HG02588 (cell line): ENCODE measurements at regions not wholly inside any gene's neighbourhood (a gene's known extent, or its start where the extent isn't known, plus 50 kb on each side); places are given as distances from the start of the nearest gene placed in this dataset.
"Not testable (repeated sequence)": the region's sequence is repeated elsewhere in the genome, so short reads cannot be mapped to it uniquely, and the experiment has no call there.

Experiments used
- ATAC-seq: cut with Tn5 transposase; IDR thresholded peaks from one replicate; pipeline ENCODE4 v1.9.1; 2021; ENCODE audit warnings: mild to moderate bottlenecking, moderate library complexity; ENCODE audit not compliant: unreplicated experiment

DNA sequence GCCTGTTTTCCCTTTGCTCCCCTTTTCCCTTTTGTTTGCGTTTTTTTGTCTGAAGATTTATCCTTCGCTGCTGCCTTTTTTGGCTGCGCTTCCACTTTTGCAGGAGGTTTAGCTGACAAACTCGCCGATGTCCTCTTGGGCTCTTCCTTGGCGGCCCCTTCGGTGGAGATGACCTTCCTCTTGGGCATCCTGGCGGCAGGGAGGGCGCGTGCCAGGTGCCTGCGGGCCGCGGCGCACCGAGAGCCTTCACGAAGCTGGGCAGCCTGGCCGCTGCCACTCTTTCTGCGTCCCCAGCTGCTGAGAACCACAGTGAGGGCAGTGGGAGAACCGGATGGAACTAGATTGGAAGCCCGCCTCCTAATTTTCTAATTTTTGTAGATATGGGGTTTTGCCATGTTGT is 197.1 kb upstream of the C2CD4B start:
- no peak for ATAC-seq

DNA sequence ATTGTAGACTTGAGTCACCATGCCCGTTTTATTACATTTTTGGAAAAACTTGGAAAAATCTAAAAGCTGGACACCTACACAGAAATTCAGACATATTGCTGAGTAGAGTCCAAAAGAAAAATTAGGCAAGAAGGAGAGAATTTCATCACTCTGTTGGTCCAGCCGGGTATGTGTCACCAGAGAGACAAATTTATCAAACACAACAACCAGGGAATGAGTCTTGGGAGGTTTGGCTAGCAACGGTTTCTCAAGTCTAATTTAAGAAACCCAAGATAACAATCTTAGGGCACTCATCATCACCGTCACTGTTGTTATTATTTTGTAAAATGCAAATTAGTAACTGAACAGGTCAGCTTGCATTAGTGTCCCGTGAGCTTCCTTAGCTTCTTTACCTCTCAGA is 197.5 kb upstream of the C2CD4B start:
- no peak for ATAC-seq

DNA sequence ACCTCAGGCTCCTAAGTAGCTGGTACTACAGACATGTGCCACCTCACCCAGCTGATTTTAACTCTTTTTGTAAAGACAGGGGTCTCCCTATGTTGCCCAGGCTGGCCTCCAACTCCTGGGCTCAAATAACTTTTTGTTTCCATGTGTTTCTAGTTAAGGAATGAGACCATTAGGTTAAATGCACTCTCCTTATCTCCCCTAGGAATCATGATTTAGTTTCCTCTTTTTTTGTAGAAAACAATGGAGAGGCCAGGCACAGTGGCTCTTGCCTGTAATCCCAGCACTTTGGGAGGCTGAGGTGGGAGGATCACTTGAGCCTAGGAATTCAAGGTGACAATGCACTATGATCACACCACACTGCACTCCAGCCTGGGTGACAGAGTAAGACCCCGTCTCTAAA is 198.8 kb upstream of the C2CD4B start:
- ATAC-seq = no peak

DNA sequence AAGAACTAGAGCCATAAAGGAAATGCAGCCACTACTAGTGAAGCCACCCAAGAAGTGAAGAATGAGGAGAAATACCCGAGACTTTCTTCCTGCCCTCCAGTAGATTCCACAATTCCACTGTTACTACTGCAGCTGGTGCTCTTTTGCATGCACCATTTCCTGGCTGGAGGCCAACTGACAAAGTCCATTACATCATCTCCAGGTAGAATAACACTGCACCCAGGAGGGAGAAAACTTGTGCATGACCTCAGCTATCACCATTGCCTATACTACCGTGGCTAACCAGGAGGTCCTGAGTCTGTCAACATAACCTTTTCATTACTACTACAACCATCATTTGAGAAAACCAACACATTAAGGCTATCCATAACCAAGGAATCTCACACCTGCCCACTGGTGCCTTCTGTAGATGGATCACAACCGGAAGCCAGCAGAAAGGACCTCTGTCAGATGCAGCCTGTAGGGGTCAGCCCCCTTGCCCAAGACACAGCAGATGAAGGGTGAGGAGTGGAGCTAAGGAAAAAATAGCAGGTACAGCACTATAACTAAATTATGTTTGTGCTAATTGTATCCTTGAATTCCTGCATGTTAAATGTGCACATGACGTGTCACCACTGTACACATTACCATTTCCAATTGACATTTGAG is 200.8 kb upstream of the C2CD4B start:
- no peak for ATAC-seq

DNA sequence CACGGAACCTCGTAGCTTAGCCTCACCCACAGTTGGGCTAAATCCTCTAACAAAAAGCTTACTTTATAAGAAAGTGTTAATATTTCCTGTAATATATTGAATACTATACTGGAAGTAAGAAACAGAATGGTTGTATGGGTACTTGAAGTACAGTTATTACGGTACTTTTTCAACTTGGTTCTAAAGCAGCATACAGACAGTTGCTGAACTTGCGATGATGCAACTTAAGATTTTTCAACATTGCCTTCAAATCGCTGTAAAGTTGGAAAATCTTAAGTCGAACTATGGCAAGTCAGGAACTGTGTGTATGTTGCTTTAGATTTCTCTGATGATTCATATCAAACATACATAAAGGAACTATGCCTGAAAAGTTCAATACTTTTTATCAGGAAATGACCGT is 204.4 kb upstream of the C2CD4B start:
- ATAC-seq = no peak

DNA sequence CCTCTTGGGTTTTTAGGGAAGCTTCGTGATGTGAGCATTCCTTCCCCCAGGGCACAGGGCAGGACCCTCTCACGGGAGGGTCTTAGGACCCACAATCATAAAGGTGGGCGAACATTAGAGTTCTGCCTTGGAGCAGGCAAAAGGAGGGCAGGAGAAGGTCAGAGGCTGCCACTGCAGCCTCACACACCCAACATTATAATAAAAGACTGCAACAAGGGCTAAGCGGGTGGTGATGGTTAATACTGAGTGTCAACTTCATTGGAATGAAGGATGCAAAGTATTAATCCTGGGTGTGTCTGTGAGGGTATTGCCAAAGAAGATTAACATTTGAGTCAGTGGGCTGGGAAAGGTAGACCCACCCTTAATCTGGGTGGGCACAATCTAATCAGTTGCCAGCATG is 206.6 kb upstream of the C2CD4B start:
- ATAC-seq = not testable (repeated sequence)

DNA sequence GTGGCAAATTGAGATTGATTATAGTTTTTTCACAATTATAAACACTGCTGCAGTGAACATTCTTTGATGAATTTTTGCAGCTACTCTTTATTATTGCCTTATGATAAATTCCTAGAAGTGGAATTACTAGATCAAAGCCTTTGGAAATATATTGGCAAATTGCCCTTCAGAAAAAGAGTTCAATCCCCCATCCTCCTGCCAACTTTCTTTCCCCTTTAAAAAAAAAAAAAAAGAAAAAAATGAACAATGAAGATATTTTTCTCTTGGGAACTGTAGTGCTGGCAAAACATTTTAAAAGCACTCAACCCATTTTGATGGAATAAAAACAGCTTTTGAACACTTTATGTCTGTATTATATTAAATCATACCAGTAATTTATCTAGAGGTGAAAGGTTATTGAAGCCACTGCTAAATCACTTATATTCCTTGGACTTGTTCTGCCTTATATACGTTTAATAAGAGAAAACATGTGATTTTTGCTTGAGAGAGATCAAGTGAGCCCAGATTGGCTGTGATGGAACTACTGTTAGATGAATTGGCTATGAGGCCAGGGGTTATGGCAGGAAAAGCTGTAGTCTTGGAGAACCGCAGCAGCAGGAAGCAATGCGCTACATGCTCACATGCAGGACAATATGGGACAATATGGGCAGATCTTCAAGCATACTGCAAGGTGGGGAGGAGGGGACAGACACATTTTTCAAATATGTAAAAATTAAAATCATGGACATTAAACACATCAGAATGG is 212.8 kb upstream of the C2CD4B start:
- ATAC-seq = no peak

DNA sequence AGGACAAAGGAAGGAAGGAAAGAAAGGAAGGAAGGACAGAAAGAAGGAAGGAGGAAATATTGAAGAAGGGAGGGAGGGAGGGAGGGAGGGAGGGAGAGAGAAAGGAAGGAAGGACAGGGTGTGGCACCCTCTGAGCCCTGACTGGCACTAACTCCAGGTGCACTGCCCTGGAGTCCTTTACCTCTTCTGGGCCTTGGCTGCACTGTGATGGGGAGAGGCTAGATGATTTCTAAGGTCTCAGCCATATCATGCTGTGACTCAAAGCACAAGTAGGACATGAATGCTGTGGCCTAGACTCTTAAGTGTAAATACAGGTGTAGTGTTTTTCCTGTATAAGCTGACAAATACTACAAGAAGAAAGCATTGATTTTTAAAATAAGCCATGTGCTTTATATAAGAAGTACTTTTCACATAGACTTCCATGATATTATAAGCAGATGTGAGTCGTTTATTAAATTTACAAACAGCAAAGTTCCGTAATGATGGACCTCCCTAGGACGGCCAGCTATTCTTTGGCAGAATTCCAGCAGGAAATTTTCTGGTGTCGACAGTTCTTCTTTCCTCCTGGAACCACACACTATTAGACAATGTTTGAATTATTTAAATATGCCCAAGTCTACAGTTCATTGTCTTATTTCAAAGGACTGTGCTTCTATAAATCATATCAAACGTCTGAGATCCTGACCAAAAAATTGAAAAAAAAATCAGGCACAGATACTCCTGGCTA is 213.8 kb upstream of the C2CD4B start:
- no peak for ATAC-seq

DNA sequence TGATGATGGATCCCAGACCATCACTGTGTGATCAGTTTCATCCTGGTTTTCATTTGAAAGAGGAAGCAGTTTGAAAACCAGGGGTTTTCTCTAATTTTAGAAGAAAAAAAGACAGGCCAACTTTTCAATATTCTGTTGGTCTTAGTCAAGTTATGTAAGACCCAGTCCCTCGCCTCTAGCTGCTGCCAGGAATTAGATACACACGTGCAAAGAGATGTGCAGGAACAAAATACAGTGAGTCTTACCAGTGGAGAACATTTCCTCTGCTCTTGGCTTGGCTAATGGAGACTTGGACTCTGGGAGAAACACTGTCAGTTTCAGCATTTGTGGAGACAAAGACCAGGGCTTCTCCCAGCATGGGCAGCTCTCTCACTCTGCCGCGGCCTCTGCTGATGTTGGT is 214.9 kb upstream of the C2CD4B start:
- no peak for ATAC-seq

DNA sequence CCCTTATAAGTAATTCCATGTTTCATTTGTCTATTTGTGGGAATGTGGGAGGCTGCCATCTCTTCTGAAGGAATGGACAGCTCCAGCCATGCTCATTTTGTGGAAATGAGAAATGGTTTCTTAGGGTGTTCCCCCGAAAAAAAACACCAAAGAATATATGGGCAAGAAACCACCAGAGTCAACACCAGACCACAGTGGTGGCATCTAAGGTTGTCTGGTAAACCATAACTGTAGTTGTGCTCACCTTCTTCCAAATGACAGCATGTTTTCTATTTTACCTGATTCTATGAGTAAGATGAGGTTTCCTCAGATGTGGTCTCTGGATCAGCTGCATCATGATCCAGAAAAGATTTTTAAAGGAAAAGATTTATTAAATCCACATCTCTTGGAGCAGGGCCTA is 217.0 kb upstream of the C2CD4B start:
- no peak for ATAC-seq

DNA sequence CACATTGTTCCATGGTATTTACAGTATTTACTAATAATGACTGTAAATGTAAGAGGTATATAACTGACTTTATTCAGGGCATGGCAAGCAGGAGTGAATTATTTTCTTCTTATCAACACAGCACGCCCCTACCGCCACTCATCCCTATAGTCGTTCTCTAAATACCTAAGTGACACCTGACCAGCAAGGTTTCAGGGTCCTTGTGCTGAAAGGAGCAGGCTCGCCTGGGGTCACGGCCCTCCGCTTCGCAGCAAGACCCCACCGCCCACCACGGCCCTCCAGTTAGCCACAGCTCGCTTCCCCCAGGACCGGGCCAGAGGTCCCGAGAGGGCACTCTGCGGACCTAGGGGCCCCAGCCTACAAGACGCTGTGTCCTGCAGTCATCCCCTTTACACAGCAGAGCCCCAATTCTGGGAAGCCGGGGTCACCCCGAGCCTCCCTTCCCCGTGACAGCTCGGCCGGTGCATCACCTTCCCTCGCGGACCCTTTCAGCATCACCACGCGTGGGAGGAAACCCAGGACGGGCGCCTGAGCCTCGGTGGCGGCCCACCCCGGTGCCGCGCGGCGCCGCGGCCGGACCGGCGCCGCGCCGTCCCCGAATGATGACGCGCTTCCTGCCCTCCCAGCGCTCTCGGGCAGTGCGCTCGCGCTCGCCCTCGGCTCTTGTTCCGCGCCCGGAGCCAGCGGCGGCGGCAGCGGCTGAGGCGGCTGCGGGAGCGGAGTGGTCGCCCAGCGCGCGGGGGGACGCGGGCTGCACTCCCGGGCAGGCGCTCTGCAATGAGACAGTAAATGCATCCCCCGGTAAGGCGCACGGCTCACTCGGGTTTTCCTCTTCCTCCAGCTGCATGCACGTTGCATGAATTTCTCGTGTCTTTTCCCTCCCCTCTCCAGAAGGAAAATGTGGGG is 225.1 kb upstream of the C2CD4B start, which contains the start of gene TLN2:
Gene TLN2, plus strand, starts transcription at position 666 of the 906 bp plus-strand sequence.
- peak; percentile 83 for ATAC-seq

DNA sequence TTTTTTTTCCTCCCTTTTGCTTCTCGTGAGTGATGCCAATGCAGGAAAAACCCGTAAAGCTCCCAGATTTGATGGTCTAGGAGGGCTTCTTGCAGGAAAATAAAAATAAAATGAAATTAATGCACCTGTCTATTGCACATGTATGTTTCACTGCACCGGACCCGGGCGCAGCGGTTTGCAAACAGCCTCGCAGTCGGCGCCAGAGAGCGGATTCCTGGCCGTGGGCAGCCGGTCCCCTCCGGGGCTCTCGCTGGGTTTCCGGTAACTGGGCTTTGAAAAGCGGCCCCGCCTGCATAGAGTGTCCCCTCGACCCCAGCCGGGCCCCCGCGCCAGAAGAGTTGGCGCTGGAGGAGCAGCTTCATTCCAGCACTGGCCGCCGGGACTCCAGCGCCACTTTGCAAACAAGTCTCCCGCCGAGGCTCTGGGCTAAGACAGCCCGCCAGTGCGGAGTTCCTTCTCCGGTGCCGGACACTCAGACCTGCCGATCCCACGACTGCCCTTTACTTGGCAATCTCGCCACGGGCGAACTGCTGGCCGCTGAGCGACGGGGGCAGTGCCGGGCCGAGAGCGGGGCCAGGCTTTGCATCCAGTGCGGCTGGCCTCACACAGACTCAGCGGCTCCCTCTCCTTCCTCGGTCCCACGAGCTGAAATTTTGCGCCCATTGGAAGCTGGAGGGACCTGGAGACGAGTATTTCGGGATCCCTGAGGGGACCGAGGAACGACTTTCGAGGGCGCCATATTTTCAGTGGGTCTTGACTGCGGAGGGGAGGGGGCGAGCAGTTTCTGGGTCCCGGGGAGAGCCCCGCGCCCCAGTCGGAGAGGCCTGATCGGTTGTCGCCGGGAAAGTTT is 225.9 kb upstream of the C2CD4B start:
- ATAC-seq = peak; percentile 28

DNA sequence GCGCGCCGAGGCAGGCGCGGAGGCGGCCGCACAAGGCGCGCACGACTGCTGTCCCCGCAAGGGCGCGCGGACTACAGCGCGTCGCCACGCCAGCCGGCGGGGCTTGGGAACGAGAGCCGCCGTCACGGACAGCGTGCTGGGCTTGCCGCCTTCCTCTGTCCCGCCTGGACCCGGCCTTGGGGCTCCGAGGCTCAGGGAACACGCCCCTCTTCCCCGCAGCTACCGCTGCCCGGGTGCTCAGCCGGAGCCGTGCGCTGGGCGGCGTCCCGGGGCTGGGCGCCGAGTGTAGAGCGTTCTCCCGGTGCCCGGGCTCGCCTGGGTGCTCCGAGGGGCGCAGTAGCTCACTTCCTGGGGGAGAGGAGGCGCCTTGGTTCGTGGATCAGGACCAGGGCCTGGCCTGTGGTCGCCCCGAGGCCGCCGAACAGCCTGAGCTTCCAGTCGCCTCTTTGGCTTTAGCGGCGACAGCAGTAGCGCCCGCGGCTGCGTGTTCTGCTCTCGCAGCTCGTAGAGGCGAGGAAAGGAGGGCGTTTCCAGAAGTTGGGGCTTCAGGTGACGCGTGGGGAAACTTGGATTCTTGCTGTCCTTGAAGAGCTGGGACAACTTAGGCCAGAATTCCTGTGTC is 226.7 kb upstream of the C2CD4B start:
- ATAC-seq = no peak

DNA sequence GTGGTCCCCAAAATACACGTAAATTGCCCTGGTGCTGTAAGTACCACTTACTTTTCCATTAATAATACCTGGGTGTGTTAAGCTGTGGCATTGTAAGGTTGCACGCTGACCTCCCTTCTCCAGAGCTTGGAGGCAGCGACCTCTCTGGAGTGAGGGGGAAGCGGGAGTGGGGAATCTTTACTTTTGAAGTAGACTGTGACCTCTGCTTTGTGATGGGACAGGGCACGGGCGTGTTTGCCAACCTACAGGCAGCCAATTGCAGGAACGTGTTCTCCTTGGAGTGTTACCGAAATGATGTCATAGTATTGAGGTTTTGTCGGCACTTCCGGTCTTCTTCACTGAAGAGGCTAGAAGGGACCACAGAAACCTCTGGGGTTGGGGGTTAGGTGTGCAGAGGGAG is 227.3 kb upstream of the C2CD4B start:
- ATAC-seq = no peak

DNA sequence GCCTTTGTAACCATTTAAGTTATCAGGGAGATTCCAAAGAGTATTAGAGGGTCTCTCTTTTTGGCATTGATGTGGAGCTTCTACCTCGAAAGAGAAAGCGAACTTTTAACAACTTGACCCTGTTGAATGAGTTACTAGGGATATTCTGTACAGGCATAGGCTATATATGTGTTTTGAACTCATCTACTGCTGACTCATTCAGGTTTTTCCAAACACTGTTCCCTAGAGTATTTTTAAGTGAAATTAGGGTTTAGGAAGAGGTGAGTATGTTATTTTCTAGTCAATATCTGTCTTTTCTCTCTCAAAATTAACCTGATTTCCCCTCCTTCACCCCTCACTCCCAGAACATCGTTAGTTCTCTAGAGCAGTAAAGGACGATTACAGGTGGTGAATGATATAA is 228.1 kb upstream of the C2CD4B start:
- ATAC-seq = no peak

DNA sequence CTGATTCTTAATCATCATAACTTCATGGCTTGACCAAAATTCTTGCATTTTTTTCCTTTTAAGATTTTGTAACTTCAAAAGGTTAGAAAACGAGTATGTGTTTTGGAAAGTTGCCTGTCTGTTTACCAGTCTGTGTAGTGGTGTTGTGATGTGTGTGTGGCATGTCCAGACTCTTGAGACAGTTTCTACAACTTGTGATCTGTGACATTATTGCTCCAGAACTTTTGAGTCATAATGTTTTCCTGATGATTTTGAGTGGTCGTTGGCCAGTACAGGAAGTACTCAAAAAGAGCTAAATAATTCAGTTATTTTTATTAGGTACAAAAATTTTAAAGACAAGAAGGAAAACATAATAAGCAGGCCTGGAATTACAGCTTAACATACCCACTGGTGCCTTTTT is 229.0 kb upstream of the C2CD4B start:
- no peak for ATAC-seq

DNA sequence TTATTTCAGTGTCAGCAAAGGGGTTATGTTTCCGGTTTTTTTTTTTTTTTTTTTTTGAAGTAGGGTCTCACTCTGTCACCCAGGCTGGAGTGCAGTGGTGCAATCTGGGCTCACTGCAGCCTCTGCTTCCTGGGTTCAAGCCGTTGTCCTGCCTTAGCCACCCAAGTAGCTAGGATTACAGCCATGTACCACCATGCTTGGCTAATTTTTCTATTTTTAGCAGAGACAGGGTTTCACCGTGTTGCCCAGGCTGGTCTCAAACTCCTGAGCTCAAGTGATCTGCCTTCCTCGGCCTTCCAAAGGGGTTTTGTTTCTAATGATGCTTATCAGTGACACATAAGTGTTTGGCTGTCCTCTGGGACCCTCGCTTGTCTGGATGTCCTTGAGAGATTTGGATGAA is 235.7 kb upstream of the C2CD4B start:
- ATAC-seq = no peak

DNA sequence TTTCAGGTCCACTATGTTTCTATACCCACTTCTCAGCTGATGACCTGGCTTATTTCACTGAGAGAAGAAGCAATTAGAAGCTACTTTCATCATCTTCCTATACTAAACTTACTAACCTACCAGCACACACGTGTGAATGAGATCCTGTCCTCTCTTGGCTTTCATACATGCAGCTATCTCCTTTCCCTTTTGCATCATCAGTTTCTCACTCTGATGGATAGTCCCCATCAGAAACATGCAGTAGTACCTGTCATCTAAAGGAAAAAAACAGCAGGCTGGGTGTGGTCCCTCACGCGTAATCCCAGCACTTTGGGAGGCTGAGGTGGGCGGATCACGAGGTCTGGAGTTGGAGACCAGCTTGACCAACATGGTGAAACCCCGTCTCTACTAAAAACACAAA is 237.6 kb upstream of the C2CD4B start:
- ATAC-seq = no peak

DNA sequence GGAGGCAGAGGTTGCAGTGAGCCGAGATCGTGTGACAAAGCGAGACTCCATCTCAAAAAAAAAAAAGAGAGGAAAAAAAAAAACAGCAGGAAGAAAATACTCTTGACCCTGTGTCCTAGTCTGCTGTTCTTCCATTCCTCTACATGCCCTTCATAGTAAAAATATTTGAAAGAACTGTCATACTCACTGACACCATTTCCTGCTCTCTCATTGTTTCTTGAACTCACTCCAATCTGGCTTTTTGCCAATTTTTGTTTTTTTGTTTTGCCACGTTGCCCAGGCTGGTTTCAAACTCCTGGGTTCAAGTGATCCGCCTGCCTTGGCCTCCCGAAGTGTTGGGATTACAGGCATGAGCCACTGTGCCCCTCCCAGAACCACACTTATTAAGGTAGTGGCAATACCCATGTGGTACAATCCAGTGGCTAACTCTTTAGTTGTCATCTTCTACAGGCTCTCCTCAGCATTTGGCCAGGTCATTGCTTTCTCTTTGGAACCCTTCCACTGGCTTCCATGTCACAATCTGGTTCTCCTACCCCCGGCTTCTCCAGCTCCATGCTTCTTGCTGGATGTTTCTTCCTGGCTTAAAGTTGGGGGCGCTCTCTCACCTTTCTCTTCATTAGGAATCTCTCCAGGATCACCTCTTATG is 238.2 kb upstream of the C2CD4B start:
- no peak for ATAC-seq
